ENCODE measurements at regions not wholly inside any gene's neighbourhood (a gene's known extent, or its start where the extent isn't known, plus 50 kb on each side); places are given as distances from the start of the nearest gene placed in this dataset.

DNA sequence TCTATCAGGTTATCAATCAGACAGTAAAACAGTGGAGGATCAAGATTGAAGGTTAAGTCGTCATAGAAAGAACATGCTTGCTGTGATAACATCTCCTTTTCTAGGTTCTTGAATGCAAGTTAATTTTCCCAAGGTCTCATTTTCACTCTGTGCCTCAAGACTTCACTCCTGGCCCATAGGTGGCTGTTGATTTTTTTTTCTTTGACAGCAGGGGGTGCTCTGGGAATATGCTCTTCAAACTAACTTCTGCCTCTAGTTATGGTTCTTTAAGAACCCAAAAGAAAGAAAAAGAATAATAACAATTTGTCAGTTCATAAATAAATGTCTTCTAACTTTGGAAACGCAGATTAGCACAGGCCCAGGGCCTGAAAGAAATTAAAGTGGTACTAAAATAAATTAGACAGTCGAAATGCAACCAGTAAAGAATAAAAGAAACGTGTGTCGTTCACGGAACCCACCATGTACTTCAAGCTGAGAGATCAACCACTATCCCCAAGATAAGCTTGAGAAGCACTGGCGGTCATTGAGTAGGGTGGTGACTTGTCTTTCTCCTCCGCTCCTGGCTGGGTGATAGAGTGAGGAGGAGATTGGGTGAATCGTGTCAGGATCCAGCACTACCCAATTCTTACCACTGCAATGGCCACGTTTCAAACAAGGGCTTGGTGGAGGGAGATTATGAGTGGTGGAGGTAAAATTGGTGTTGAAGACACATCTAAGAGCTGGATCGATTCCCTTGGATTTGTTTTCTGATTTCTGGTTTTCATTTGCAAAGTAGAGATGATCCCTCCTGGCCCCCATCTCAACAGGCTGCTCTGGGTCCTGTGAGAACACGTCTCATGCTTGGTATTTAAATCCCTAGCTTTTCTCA lies 93.4 kb upstream of the IRX4 start:
- CTCF ChIA-PET: no interaction called here
- no TSS peak for BruUV-seq (replicated peaks)
- intact Hi-C loops (cut with micrococcal nuclease): no loop called here

DNA sequence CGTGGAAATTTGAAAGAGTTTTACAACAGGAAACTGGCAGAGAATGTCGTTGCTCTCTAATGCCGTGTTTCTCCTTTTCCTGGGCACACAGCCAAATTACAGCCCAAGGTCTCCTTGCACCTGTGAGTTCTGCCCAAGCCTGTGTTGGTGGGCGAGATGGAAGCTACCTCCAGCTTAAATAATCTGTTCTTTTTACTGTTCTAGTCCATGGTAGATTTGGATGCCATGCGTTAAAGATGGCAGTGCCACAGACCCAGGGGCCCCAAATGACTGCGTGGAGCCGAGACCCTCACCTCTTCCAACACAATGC lies 92.6 kb upstream of the IRX4 start:
- CTCF ChIA-PET: interaction anchor here (0.7 to 1.4 kb wide), 4 partner anchors 23 to 1582 kb away, joined by 3 to 4 read pairs (median 4); no protein-coding TSS in a partner anchor
- peak; percentile 88 for DNase-seq (ENCODE audit: unreplicated experiment)
- no TSS peak for BruUV-seq (replicated peaks)
- POLR2A ChIA-PET: interaction anchor here (1.0 to 6.5 kb wide), 13 partner anchors 11 to 777 kb away, joined by 3 to 136 read pairs (median 5); partner anchors contain the start of genes IRX4 and NDUFS6
- H3K36me3 Mint-ChIP-seq (ENCODE audit: insufficient read depth, unreplicated experiment): peaks cover 21% of the 10 kb centered on the region
- intact Hi-C loops (cut with micrococcal nuclease): no loop called here
- H3K4me1 Mint-ChIP-seq (ENCODE audit: insufficient read depth, unreplicated experiment): peaks cover 33% of the 10 kb centered on the region
- peaks cover 5% of the 10 kb centered on the region for H3K9me3 Mint-ChIP-seq (ENCODE audit: unreplicated experiment)
- TF ChIP-seq, protein P1, sequence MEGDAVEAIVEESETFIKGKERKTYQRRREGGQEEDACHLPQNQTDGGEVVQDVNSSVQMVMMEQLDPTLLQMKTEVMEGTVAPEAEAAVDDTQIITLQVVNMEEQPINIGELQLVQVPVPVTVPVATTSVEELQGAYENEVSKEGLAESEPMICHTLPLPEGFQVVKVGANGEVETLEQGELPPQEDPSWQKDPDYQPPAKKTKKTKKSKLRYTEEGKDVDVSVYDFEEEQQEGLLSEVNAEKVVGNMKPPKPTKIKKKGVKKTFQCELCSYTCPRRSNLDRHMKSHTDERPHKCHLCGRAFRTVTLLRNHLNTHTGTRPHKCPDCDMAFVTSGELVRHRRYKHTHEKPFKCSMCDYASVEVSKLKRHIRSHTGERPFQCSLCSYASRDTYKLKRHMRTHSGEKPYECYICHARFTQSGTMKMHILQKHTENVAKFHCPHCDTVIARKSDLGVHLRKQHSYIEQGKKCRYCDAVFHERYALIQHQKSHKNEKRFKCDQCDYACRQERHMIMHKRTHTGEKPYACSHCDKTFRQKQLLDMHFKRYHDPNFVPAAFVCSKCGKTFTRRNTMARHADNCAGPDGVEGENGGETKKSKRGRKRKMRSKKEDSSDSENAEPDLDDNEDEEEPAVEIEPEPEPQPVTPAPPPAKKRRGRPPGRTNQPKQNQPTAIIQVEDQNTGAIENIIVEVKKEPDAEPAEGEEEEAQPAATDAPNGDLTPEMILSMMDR (IDR thresholded peaks at IDR 0.05; ENCODE audit: unreplicated experiment): no peak
- H3K27me3 Mint-ChIP-seq (ENCODE audit: insufficient read depth, unreplicated experiment): no peaks in the 10 kb centered on the region
- H3K27ac Mint-ChIP-seq (ENCODE audit: low read depth, unreplicated experiment): no peak overlapping the region
- H3K4me3 Mint-ChIP-seq (ENCODE audit: unreplicated experiment): no peak overlapping the region

More for the DNA sequence above, 93.4 kb upstream of the IRX4 start:
- no peaks in the 10 kb centered on the region for H3K27me3 Mint-ChIP-seq (ENCODE audit: insufficient read depth, unreplicated experiment)
- H3K4me3 Mint-ChIP-seq (ENCODE audit: unreplicated experiment): no peak overlapping the region
- peaks cover 5% of the 10 kb centered on the region for H3K9me3 Mint-ChIP-seq (ENCODE audit: unreplicated experiment)
- peaks cover 33% of the 10 kb centered on the region for H3K4me1 Mint-ChIP-seq (ENCODE audit: insufficient read depth, unreplicated experiment)
- POLR2A ChIA-PET: interaction anchor here (0.7 to 6.5 kb wide), 7 partner anchors 12 to 175 kb away, joined by 3 to 136 read pairs (median 48); partner anchors contain the start of genes IRX4 and NDUFS6
- DNase-seq (ENCODE audit: unreplicated experiment): peak; percentile 51
- peaks cover 21% of the 10 kb centered on the region for H3K36me3 Mint-ChIP-seq (ENCODE audit: insufficient read depth, unreplicated experiment)
- no peak overlapping the region for H3K27ac Mint-ChIP-seq (ENCODE audit: low read depth, unreplicated experiment)
- TF ChIP-seq, protein P1 (IDR thresholded peaks at IDR 0.05; ENCODE audit: unreplicated experiment): peak; percentile 11

DNA sequence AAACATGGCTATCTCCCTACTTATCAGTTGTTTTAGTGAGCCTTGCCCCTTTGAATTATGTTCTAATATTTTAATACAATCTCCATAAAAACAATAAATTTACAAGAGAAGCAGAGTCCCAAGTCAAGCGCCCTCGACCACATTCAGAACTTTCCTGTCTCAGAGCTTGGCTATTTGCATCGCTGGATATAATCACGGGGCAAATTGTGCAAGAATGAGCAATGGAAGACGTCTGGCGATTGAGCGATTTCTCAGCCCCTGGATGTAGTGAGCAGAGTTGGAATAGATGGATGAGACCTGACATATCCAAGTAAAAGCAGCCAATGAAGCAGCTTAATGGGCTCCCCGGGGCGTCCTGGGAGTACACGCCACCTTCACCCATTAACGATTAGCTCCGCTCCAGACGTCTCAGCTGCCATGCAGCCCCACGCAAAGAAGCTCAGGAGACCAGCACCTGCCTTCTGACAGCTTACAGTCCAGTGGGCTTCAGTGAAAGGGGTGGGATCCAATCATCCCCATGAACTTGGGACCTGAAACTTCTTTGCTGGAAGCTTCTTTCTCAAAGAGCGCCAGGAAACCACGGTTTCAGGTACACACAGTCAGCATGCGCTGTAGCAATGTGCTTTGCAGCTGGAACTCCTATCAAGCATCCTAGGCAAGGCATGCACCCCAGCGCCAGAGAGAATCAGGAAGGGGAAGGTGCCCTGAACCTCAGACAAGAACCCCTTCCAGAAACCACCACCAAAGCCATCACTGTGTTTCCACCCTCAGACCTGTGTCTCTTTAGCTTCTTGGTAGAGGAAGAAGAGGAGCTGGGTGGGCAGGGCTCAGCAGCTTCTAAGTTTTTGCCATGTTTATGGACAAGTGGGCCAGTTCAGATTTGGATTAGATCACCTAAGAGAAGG lies 92.0 kb upstream of the IRX4 start:
- TF ChIP-seq, protein P1 (IDR thresholded peaks at IDR 0.05; ENCODE audit: unreplicated experiment): no peak
- Mint-ChIP-seq H3K36me3 (ENCODE audit: insufficient read depth, unreplicated experiment) (peaks cover 21% of the 10 kb centered on the region), H3K27me3 (ENCODE audit: insufficient read depth, unreplicated experiment) (no peaks in the 10 kb centered on the region), H3K27ac (ENCODE audit: low read depth, unreplicated experiment) (peak overlapping the region; percentile 75), H3K4me1 (ENCODE audit: insufficient read depth, unreplicated experiment) (peaks cover 33% of the 10 kb centered on the region), H3K9me3 (ENCODE audit: unreplicated experiment) (peaks cover 5% of the 10 kb centered on the region), H3K4me3 (ENCODE audit: unreplicated experiment) (peak overlapping the region; percentile 66)
- ChIA-PET POLR2A (interaction anchor here (0.5 to 6.5 kb wide), 18 partner anchors 8 to 778 kb away, joined by 3 to 136 read pairs (median 4); partner anchors contain the start of genes IRX4 and NDUFS6), CTCF (interaction anchor here (0.7 to 1.4 kb wide), 7 partner anchors 23 to 1583 kb away, joined by 3 to 4 read pairs (median 3); no protein-coding TSS in a partner anchor)
- peak; percentile 56 for DNase-seq (ENCODE audit: unreplicated experiment)
- intact Hi-C loops (cut with micrococcal nuclease): no loop called here
- BruUV-seq (replicated peaks): no TSS peak

Data from MCF 10A (cell line).